ENCODE measurements at regions not wholly inside any gene's neighbourhood (a gene's known extent, or its start where the extent isn't known, plus 50 kb on each side); places are given as distances from the start of the nearest gene placed in this dataset.

DNA sequence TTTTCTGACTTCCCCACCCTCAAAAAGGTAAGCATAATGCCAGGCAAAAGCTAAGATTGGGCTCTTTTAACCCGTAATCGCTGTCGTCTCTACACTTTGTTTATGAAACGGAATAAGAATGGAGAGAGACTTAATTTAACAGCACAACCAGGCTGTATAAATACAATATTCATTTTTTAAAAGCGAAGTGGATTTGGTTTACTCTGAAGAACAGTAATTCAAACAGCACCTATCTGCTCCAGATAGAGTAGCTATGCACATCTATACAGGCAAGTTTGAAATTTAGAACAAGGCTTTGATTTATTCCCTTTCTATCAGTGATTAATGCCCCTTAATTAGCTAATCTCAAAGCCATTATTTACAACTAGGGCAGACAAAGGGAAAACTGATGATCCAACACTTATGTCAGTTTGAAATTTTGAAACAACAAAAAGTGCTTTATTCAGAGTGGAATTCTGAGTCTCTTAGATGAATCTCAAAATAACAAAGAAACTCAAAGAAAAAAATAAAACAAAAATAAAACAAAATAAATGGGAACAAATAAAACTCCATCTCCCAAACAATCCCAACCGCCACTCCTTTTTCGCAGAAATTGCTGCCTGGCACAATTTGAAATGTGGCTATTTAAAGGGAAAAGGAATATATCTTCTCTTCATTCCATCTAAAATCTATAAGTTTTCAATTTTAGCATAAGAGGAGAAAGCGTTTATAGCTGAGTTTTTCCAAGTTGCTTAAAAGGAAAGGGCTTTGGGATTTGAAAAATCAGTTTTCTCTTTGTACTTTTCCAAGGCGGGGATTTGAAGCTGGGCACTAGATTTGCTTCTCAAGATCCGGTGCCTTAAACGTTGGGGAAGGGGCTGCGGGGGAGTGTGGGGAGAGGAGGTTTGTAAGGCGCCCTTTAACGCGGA lies 298.6 kb downstream of the PARP8 start:
- DNase-seq (ENCODE audit: low spot score): no peak

DNA sequence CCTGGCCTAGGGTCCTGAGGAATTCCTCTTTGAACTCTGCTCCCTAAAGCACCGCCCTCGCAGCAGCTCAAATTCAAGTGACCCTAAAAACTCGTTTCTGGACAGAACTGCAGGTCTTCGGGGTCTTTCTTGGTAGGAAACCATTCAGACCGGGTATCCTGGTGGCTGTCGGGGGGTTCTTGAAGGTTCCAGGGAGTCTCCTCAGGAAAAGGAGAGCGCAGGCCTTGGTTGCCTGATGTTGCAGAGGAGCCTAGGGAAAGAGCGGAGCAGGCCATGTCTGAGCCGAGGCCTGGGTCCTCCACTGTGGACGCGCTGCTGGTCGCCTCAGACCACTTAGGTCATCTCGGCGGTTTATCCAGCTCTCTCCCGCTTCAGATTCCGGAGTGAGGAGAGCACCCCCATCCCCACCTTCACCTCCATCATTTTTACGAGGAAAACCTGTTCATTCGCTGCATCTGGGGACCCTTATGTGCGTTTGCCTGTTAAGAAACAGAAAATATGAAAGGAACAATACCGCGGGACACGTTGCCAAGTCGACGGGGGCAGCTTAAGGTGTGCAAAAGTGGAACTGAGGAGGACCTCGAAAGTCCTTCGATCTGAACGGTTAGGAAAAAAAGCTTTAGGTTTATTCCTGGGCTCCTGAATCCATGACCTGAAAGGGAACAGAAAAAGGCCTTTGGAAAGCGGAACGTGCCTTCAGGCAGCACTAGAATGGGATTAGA lies 299.4 kb downstream of the PARP8 start:
- DNase-seq (ENCODE audit: low spot score): no peak

DNA sequence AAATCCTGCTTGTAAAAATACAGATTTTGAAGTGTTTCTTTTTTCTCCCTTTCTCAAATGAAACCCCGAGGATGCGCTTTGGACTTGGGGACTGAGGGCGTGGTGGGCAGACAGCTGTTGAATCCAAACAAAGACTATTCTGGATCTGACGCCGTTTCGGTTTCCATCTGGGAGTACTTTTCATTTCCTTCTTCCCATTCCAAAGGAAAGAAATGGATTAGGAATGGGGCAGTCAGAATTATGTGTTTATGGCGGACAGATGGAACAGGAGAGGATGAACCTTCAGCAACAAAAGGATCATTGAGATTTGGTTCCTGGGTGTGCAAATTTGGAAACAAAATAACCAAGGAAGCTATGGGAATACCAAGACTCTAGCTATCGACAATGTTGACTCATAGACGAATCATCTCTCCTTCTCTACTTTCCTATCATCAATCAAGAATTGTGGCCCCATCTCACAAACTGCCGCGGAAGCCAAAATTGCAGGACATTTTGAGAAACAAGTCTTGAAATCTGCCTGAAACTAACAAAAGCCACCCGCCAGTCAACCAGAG lies 300.6 kb downstream of the PARP8 start:
- no peak for DNase-seq (ENCODE audit: low spot score)

DNA sequence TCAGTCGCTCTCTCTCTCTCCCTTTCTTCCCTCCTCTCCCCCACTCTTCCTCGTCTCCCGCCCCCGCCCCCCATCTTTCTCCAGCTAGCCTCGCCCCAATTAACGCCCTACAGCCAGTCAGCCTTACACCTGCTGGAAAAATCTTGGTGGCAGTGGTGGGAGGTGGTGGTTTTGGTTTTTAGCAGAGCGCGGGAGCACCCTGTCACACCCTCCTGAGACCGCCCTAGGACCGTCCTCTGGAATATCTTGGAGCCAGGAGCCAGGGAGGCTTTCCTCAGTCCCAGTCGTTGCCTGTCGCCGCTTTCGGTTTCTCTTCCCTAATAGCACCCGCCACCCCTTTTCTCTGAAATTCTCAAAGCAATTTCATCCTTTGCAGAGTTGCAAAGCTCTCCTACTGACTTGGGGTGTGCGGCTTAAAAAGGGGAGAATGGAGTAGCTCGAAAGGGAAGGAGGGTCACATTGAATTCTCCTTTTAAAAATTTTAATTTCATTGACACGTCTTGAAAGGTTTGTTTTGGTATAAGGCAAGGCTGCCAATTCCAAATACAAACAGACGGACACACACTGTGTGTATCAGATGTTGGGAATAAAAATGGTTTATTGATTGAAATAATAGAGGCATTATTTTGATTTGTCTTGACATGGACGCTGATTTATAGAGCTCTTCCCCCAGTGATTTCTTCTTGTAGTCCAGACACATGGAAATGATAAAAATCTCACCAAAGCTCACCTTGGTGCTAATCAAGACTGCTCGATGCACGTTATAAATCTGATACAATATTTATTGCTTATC lies 301.3 kb downstream of the PARP8 start:
- DNase-seq (ENCODE audit: low spot score): no peak

DNA sequence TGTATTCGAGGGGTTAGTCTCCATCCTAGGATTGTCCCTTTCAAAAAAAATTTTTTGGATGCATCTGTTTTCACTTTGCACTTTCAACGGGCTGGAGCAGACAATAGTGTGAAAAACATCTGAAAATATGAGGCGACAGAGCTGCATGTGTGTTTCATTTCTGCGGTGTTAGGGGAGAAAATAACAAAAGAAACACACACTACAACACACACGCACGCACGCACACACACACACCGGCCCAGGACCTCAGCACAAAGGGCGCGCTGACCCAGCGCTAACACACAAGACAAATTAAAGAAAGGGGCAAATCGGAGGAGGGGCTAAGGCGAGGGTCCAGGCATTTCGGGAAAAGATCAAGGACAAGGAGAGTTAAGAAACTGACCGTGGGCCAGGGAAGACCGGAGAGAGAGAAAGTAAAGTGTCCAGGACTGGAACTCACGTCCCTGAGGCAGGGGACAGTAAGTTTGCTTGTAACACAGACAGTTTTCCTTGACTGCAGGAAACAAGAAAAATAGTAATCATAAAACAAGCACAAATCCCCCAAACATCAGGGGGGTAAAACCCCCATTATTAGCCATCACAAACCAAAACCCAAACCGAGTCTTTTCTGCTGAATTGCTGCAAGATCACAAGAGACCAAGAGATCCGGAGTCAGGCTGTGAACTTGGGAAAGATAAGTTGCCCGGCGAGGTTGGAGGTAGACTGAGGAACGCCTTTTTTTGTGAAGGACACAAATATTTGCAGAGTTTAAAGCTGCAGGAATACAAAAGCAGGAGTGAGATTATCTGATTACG lies 302.1 kb downstream of the PARP8 start:
- DNase-seq (ENCODE audit: low spot score): no peak

DNA sequence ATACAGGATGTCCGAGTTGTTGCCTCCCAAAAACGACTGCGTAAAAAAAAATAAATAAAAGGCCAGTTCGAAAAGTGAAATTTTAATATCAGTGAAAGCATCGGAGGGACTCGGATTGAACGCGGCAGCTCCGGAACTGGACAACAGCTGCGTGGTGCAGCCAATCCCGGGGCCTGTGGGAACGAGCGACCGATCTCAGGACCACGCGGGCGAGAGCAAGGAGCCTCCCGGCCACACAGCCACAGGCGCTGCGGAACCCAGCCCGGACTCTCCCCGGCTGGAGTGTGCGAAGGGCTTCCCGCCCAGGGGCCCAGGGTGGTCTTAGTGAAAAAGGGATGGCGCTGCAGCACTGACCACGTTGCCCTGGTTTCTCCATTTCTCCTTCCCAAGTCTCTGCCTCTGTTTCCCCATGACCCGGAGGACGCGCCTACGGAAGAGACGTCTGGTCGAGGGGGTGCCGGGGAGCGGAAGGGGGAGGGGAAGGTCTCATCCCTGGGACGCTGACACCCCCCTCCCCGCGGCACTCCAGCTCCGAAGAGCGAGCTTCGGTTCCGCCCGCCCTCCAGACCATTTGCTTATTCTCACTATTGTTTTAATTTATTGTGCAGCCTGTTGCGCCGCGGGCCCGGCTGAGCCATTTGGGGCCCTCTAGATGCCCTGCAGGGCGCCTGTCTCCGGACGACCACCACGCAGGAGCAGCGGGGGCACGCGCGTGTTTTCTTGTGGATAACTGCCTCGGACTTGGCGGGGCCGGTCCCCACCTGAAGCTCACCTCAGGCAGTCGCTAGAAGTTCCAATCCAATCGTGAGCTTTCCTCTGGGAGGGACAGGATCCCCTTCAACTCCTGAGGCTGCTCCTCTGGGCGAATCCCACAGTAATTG lies 303.0 kb downstream of the PARP8 start:
- DNase-seq (ENCODE audit: low spot score): no peak

DNA sequence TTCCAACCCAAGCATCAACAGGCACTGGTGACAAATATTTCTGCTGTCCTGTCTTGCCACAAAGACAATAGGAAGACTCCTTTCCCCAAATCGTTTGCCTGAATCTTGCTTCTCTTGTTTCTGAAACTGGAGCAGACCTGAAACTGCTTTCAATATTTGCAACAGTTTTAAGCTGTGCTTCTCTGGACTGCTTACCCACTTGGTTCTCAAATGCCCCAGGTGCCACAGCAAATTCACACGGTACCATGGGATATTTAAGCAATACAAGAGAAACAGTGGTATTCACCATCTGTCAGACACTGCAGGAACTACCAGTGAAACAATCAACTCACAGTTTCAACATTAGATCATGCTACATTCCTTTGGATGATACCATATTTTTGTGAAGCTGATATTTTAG lies 309.4 kb downstream of the PARP8 start:
- no peak for DNase-seq (ENCODE audit: low spot score)

DNA sequence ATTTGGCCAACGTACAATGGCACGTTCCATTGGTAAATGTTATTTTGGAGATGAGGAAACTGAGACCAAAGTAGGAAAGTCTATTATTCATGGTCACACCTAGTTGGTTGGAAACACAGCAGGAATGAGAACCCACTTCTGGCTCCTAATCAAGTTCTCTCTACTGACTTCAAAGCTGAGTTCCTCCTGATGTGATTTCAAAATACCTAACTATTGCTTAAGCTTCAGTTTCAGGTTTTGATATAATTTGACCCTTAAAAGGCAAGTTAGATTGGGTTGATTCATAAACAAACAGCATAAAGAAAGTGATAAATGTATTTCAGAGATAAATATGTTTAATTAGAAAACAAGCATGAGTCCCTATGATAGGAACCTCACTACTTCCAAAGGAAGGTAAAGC lies 312.5 kb downstream of the PARP8 start:
- DNase-seq (ENCODE audit: low spot score): no peak

DNA sequence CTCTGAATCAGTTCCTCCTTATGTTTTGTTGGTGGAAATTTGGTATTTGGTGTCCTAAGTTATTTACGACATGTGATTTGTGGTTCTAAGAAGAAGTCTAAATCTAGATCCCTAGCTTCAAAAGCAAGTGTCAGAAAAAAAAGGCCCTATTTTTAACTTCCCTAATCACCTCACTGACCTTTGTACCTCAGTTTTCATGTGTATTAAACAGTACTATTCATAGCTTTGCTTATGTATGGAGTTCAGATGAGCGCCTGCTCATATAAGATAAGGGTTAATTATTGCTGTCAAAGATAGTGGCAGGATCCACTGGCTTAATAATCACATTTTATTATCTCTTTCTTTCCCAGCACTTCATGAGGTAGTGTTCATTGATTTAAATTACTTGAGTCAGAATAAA lies 318.2 kb downstream of the PARP8 start:
- DNase-seq (ENCODE audit: low spot score): no peak

DNA sequence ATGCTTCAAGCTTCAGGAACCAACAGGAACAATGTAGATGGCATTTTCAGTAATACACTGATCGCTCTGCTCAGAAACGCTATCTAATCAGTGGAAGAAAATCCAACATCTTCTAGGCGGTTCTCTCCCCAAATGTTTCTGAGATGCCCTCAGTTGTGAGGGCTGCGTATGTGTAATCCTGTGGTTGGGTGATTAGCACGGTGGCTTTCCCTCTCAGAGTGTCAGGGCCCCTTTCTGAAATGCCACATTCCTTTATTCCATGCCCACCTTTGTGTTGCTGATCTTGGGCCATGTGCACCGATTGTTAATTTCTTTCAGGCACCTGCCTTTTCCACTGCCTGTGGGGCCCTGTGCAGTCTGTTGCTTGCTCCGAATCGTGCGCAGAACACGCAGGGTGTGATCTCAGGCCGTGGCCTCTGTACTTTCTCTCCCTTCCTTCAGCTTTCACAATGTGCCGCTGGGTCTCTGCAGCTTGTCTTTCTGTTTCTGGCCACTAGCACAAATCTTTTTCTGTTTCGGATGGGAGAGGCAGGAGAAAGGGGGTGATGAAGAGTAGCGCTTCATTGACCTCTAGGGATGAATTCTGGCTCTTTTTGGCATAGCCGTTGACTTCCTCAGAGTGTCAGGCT lies 324.0 kb downstream of the PARP8 start:
- DNase-seq (ENCODE audit: low spot score): no peak

DNA sequence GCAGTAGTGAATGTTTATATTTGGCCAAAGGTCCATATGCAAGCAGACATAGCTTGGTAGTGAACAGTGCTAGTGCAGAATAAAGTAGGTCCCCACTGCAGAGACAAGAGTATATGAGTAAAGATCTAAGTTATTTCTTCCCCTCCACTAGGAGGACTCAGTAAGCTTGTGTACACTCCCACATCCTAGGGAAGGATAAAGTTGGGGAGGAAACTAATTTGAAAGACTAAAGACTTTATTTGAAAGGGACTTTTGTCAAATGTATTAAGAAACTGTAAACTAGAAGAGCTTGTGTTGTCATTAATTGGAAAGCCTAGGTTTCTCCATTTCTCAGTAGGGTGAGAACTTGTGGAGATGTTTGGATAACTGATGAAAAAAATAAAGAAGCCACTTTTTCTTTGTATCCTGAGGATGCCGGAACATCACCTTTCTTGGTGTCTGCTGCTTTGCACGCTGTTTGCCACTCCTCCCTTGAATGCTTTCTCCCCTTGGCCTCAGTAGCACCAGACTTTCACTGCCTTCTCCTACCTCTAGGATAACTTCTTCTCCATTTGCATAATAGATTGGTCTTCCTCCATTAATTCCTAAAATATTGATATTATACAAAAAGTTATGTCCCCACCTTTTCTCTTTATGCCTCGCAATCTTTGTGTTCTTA lies 329.0 kb downstream of the PARP8 start:
- DNase-seq (ENCODE audit: low spot score): no peak

DNA sequence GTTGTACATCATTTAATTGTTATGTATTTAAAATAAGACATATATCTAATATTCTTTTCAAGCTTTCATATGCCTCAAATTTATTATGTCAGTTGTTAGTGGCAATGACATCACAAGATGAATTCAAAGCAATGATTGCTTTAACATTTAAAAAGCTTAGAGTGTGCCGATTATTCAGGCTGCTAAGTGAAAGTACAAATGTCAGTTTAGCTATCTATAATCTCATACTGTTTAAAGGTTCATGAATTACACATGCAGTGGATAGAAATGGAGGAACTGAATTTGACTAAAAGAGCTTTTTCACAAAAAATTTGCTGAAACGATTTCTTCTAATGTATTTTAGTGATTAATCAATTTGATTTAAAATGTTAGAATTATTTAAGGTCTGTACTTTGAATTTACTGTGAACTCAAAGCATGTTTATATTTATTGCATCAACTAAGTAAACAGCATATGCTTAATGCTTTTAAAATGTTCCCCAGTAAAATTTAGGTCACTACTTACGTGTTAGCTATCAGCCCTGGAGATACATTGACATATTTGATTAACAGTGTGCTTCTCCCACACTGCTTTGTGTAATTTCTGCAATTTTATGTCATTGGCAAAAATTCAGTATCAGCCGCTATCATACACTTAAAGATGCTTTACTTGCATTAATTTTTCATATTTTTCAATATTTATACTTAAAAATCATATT lies 334.9 kb downstream of the PARP8 start:
- no peak for DNase-seq (ENCODE audit: low spot score)

DNA sequence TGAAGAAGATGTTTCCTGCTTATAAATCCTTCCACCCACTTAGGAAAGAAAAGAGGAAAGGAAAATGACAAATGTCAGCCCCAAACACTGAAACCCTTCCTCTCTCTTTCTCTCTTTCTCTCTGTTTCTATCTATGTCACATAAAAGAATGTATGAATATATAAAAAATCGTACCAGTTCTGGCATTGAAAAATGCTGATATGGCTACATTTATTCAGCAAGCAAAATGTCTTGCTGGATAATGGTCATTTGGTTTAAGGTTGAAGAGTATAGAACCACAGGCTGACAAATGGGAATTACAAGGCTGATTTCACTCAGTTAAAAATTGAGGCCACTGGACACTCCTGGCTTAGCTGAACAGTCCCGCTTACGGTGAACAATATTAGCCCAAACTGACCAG lies 335.9 kb downstream of the PARP8 start:
- DNase-seq (ENCODE audit: low spot score): no peak

DNA sequence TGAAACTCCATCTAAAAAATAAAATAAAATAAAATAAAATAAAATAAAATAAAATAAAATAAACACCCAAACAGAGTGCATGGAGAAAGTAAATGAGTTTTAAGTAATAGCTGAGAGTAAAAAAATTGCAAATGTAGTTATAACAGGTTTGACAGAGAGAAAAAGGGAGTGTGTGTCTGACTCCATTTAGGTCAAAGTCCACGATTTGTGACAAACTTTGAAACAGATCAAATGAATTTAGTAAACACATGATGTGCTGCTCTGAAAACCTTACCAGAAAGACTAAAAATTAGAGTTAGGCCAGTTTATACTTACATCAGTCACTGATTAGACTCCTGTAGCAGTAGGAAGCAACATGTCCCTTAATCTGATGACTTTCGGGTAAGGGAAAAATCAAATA lies 346.6 kb downstream of the PARP8 start:
- no peak for DNase-seq (ENCODE audit: low spot score)

DNA sequence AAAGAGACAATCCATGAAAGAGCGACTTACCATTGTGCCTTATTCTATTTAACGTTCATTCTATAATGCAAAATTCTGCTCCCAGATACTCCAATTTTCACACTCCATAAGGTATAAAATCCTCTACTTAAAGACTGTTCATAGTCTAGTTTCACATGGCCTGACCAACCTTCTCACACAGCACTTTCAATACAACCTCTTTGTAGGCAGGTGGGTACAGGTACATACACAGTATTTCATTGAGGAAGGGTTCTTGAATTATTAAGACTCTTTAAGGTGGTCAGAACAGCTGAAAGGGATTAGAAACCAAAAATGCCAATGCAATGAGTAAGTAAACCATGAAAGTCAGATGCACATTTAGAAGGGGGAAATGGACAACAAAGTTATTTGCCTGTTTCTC lies 352.0 kb downstream of the PARP8 start:
- DNase-seq (ENCODE audit: low spot score): no peak

DNA sequence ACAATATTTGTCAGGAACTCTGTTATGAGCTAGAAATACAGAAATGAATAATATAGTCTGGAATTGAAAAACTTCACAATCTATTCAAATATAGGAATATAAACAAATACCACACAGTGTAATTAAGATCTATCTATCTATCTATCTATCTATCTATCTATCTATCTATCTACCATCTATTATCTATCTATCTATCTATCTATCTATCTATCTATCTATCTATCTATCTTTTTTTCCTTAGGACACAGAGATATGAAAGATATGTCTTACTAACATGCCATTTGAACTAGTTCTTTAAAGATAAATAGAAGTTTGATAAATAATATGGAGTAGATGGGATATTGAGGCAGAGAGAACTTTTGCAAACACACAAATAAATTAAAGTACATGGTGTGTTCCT lies 357.8 kb downstream of the PARP8 start:
- no peak for DNase-seq (ENCODE audit: low spot score)

DNA sequence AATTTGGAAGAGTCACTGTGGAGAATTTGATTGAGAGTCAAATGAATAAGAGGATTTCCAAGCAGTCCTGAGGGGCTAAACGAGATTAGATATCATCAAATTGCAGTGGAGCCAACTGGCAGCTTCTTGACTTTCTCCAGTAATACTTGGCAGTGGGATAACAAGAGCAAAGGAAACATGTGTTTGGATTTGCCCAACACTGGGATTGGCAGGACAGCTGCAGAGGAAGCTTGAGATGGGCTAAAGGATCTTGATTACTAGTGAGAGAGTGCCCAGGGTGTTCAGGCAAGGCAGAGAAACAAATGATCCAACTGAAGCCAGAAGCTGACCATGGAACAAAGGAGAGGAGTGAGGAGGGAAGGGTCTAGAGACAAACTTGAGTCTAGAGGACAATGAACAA lies 356.0 kb upstream of the ISL1 start:
- DNase-seq (ENCODE audit: low spot score): no peak

DNA sequence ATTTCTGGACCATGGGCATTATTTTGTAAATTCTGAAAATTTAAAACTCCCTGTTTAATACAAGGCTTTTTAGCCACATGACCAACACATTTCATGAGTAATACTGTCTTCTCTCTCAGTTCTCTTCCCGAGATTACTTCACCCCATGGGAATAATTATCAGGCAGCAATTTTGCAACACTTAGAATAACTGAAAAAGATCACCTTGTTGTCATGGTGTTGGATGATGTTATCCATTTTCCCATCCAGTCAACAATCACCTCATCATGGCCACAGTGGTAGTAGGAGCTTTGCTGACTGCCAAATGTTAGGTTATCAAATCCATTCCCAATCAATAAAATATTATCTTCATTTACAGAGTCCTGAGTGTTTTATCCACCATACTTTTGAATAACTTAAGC lies 354.9 kb upstream of the ISL1 start:
- no peak for DNase-seq (ENCODE audit: low spot score)

DNA sequence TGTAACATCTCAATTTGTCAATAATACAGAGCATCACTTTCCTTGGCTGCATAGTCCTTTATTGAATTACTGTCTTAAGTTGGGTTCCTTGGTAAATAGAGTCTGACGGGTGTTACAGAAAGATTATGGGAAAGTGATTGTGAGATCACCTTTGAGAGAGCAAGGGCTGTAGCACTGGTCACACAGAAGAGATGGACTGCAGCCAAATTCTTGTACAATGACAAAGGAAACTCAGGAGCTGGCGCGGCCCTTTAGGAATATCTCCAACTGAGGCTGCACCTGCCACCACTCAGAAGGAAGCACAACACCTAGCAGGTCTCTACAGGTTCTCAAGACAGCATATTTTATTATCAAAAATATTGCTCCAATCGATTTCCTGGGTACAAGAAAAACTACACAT lies 350.0 kb upstream of the ISL1 start:
- DNase-seq (ENCODE audit: low spot score): no peak

Measured in activated CD4-positive, alpha-beta T cell treated with anti-CD3 and anti-CD28 coated beads, Interleukin-2, Interleukin-4, amounts not matched to agents 100 ng/mL and 50 ng/mL, durations not matched to agents 16 hours and 8 hours (primary cell).